Left ventricle myocardium inferior (tissue), 1 donor: ENCODE measurements at regions not wholly inside any gene's neighbourhood (a gene's known extent, or its start where the extent isn't known, plus 50 kb on each side); places are given as distances from the start of the nearest gene placed in this dataset.

ENCODE experiments used
- DNase-seq: peaks from one replicate; pipeline ENCODE4 v3.0.0-alpha.2; 2020
- H3K27ac ChIP-seq: fragments of 200-600 bp; replicated peaks from 2 replicates; pipeline ENCODE4 v1.8.0; 2021
- H3K27me3 ChIP-seq: fragments of 200-600 bp; 2 replicates; pipeline ENCODE4 v1.8.0; 2021; ENCODE audit warnings: low read depth
- H3K36me3 ChIP-seq: fragments of 200-600 bp; 2 replicates; pipeline ENCODE4 v1.8.0; 2021
- H3K4me1 ChIP-seq: fragments of 200-600 bp; 2 replicates; pipeline ENCODE4 v1.8.0; 2021
- H3K4me3 ChIP-seq: fragments of 200-600 bp; 2 replicates; pipeline ENCODE4 v1.8.0; 2021; ENCODE audit warnings: mild to moderate bottlenecking, moderate library complexity
- H3K9me3 ChIP-seq: fragments of 200-600 bp; replicated peaks from 2 replicates; pipeline ENCODE4 v1.8.0; 2021
- CTCF ChIP-seq: fragments of 200-600 bp; IDR thresholded peaks from 2 replicates; pipeline ENCODE4 v1.8.0; 2021; ENCODE audit warnings: antibody characterized with exemption, mild to moderate bottlenecking, borderline replicate concordance
- intact Hi-C: fragments of 100-400 bp; cut with micrococcal nuclease; formaldehyde crosslinking; loops from one replicate; pipeline ENCODE4 v1.11.0; 2022
- donor health status: DM: no; HTN: yes; CAD: no; lungs with severe emphysema.

- H3K27me3 ChIP-seq = no peaks in the 10 kb centered on the region
- no peak overlapping the region for H3K27ac ChIP-seq
- intact Hi-C loops = no loop called here
- DNase-seq = no peak
- no peak overlapping the region for H3K4me3 ChIP-seq
- H3K9me3 ChIP-seq = no peaks in the 10 kb centered on the region
- TF ChIP-seq CTCF = no peak
- peaks cover 3% of the 10 kb centered on the region for H3K36me3 ChIP-seq
- H3K4me1 ChIP-seq = peaks cover 16% of the 10 kb centered on the region
These were observed 51.0 kb upstream of the PCBP1 start for GRCh38 chr2:70036290-70036689.

GRCh38 chr2:70035344-70035844, 51.9 kb upstream of the PCBP1 start:
- peaks cover 3% of the 10 kb centered on the region for H3K36me3 ChIP-seq
- H3K27ac ChIP-seq = no peak overlapping the region
- peaks cover 22% of the 10 kb centered on the region for H3K4me1 ChIP-seq
- no peak overlapping the region for H3K4me3 ChIP-seq
- TF ChIP-seq CTCF = no peak
- DNase-seq = no peak
- H3K27me3 ChIP-seq = no peaks in the 10 kb centered on the region
- intact Hi-C loops = no loop called here
- no peaks in the 10 kb centered on the region for H3K9me3 ChIP-seq

DNA sequence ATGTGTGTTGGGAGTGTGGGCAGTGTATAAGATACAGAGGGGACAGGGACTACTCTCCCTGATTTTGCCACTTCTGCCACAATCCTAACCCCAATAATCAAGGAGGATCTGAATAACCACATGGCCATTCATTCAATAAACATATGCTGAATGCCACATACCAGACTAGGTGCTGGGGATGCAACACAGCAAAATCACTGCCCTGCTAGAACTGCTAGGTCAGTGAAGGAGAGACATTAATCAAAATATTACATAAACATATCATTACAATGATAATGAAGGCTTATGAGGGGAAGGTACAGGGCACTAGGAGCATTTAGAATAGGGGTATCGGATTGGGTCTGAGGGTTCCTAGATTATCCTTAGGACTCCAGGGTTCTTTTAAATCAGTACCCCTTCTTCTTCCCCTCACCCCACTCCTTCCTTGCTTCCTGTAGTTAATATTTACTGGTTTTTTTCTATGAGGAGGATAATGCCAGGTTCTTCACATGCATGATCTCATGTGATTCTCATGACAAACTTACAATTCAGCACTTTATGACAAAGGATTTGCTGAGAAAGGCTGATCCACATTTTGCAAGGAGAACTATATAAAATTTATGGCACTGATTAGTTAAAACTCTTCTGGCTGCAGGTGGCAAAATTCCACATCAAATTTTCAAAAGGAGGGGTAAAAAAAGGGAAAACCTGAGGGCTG, 56.4 kb upstream of the PCBP1 start:
- Histone ChIP-seq H3K27me3 (no peaks in the 10 kb centered on the region), H3K4me1 (peaks cover 38% of the 10 kb centered on the region), H3K9me3 (no peaks in the 10 kb centered on the region), H3K36me3 (peaks cover 4% of the 10 kb centered on the region), H3K27ac (peak overlapping the region; percentile 82), H3K4me3 (peak overlapping the region; percentile 6)
- no peak for DNase-seq
- intact Hi-C loops = no loop called here
- no peak for TF ChIP-seq CTCF

- DNase-seq = peak; percentile 54
- no peaks in the 10 kb centered on the region for H3K27me3 ChIP-seq
- peaks cover 31% of the 10 kb centered on the region for H3K4me1 ChIP-seq
- H3K4me3 ChIP-seq = peak overlapping the region; percentile 6
- H3K9me3 ChIP-seq = no peaks in the 10 kb centered on the region
- TF ChIP-seq CTCF = no peak
- peaks cover 10% of the 10 kb centered on the region for H3K36me3 ChIP-seq
- H3K27ac ChIP-seq = peak overlapping the region; percentile 82
- intact Hi-C loops = no loop called here
These were observed 57.4 kb upstream of the PCBP1 start for GRCh38 chr2:70029814-70030409.

- Histone ChIP-seq H3K27ac (no peak overlapping the region), H3K36me3 (peaks cover 7% of the 10 kb centered on the region), H3K9me3 (no peaks in the 10 kb centered on the region), H3K4me1 (peaks cover 5% of the 10 kb centered on the region), H3K4me3 (no peak overlapping the region), H3K27me3 (no peaks in the 10 kb centered on the region)
- intact Hi-C loops = no loop called here
- DNase-seq = no peak
- TF ChIP-seq CTCF = no peak
These were observed 62.9 kb upstream of the ASPRV1 start for GRCh38 chr2:70024284-70024683.
